ENCODE measurements at regions not wholly inside any gene's neighbourhood (a gene's known extent, or its start where the extent isn't known, plus 50 kb on each side); places are given as distances from the start of the nearest gene placed in this dataset.

DNA sequence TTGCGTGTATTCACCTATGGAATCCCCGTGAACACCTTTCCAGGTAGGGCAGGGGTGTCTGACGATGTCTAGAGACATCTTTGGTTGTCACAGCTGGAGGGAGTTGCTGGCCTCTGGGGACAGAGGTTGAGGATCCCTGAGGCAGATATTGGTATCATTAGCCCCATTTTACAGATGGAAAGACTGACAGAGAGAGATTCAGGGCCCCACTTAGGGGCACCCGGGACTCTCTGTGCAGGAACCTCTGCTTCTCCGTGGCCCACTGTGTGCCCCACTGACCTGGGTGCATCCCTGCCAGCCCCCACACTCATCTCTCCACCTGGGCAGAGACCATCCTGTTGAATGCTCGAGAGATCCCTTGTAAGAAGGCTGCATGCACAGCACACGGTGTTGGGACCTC is 111.2 kb downstream of the EDN3 start:
- no peak for ATAC-seq
- no peaks in the 10 kb centered on the region for H3K27me3 ChIP-seq (ENCODE audit: control insufficient read depth, insufficient read depth, low read length)
- Mint-ChIP-seq H3K4me1 (no peaks in the 10 kb centered on the region), H3K9me3 (no peaks in the 10 kb centered on the region), H3K36me3 (no peaks in the 10 kb centered on the region), H3K27me3 (ENCODE audit: low read depth in 2 of 2) (peaks cover 11 to 22% of the 10 kb centered on the region in 2 donors), H3K4me3 (no peak overlapping the region), H3K27ac (no peak overlapping the region)
- WGBS (ENCODE audit: insufficient coverage) = 89% methylated on average over 7 of the region's 7 CpGs
- no peak overlapping the region for H3K27ac ChIP-seq (ENCODE audit: low read length)
- no peaks in the 10 kb centered on the region for H3K36me3 ChIP-seq (ENCODE audit: control insufficient read depth, insufficient read depth, low read length)
- H3K4me3 ChIP-seq (ENCODE audit: low read length) = no peak overlapping the region
- DNase-seq = no peak
- no peaks in the 10 kb centered on the region for H3K9me3 ChIP-seq (ENCODE audit: control insufficient read depth, insufficient read depth, low read length)
- H3K4me1 ChIP-seq (ENCODE audit: control insufficient read depth, insufficient read depth, low read length) = no peaks in the 10 kb centered on the region
- TF ChIP-seq CTCF (IDR thresholded peaks at IDR 0.05) = no peak
- intact Hi-C loops (cut with micrococcal nuclease) = no loop called here

GRCh38 chr20:59412181-59412580 is 111.8 kb downstream of the EDN3 start:
- H3K4me3 ChIP-seq (ENCODE audit: low read length) = no peak overlapping the region
- H3K27me3 ChIP-seq (ENCODE audit: control insufficient read depth, insufficient read depth, low read length) = no peaks in the 10 kb centered on the region
- H3K27ac Mint-ChIP-seq = no peak overlapping the region
- no peak overlapping the region for H3K27ac ChIP-seq (ENCODE audit: low read length)
- no peaks in the 10 kb centered on the region for H3K4me1 Mint-ChIP-seq
- H3K27me3 Mint-ChIP-seq (ENCODE audit: low read depth in 2 of 2) = peaks cover 11 to 16% of the 10 kb centered on the region in 2 donors
- H3K9me3 Mint-ChIP-seq = no peaks in the 10 kb centered on the region
- no peak for DNase-seq
- intact Hi-C loops (cut with micrococcal nuclease) = no loop called here
- ATAC-seq = no peak
- H3K36me3 Mint-ChIP-seq = no peaks in the 10 kb centered on the region
- H3K4me1 ChIP-seq (ENCODE audit: control insufficient read depth, insufficient read depth, low read length) = no peaks in the 10 kb centered on the region
- H3K9me3 ChIP-seq (ENCODE audit: control insufficient read depth, insufficient read depth, low read length) = no peaks in the 10 kb centered on the region
- no peak for TF ChIP-seq CTCF (IDR thresholded peaks at IDR 0.05)
- H3K36me3 ChIP-seq (ENCODE audit: control insufficient read depth, insufficient read depth, low read length) = no peaks in the 10 kb centered on the region
- WGBS (ENCODE audit: insufficient coverage) = 82% methylated on average over 6 of the region's 6 CpGs
- H3K4me3 Mint-ChIP-seq = no peak overlapping the region

GRCh38 chr20:59412875-59413284 is 112.5 kb downstream of the EDN3 start:
- Histone ChIP-seq H3K36me3 (ENCODE audit: control insufficient read depth, insufficient read depth, low read length) (no peaks in the 10 kb centered on the region), H3K27ac (ENCODE audit: low read length) (no peak overlapping the region), H3K9me3 (ENCODE audit: control insufficient read depth, insufficient read depth, low read length) (no peaks in the 10 kb centered on the region), H3K4me3 (ENCODE audit: low read length) (no peak overlapping the region), H3K4me1 (ENCODE audit: control insufficient read depth, insufficient read depth, low read length) (no peaks in the 10 kb centered on the region), H3K27me3 (ENCODE audit: control insufficient read depth, insufficient read depth, low read length) (no peaks in the 10 kb centered on the region)
- intact Hi-C loops (cut with micrococcal nuclease) = no loop called here
- H3K9me3 Mint-ChIP-seq = no peaks in the 10 kb centered on the region
- 63% methylated on average over 6 of the region's 6 CpGs for WGBS (ENCODE audit: insufficient coverage)
- DNase-seq (no peak), ATAC-seq (no peak)
- H3K4me1 Mint-ChIP-seq = no peaks in the 10 kb centered on the region
- H3K27me3 Mint-ChIP-seq (ENCODE audit: low read depth in 2 of 2) = peaks cover 9 to 14% of the 10 kb centered on the region in 2 donors
- no peak overlapping the region for H3K27ac Mint-ChIP-seq
- no peak overlapping the region for H3K4me3 Mint-ChIP-seq
- no peak for TF ChIP-seq CTCF (IDR thresholded peaks at IDR 0.05)
- H3K36me3 Mint-ChIP-seq = no peaks in the 10 kb centered on the region

DNA sequence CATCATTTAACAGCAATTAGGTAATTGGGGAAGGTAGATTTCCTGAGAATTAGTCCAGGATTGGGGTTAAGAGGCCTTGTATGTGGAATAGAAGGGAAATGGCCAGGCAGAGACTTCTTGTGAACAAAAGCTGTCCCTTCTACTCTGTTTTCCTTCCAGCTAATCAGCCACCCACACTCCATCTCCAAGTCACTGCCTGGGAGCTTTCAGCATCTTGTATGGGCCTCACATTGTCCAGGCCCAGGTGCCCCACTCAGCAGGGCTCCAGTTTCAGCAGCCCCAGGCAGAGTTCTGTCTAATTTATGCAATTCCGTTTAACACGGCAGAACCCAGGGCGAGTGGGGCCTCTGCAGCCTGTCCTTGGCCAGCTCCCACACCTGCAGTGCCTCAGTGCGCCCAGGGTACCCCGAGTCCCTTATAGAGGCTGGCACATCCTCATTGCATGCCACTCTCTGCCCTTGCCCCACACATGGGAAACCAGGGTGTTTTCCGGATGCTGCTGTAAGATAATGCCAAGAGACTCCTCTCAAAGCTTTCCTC is 113.0 kb downstream of the EDN3 start:
- DNase-seq = no peak
- Mint-ChIP-seq H3K4me1 (no peaks in the 10 kb centered on the region), H3K27me3 (ENCODE audit: low read depth in 2 of 2) (peaks cover 3 to 11% of the 10 kb centered on the region in 2 donors), H3K36me3 (no peaks in the 10 kb centered on the region), H3K27ac (no peak overlapping the region), H3K4me3 (no peak overlapping the region), H3K9me3 (no peaks in the 10 kb centered on the region)
- no peaks in the 10 kb centered on the region for H3K4me1 ChIP-seq (ENCODE audit: control insufficient read depth, insufficient read depth, low read length)
- no peaks in the 10 kb centered on the region for H3K36me3 ChIP-seq (ENCODE audit: control insufficient read depth, insufficient read depth, low read length)
- no peak for ATAC-seq
- H3K4me3 ChIP-seq (ENCODE audit: low read length) = no peak overlapping the region
- no peak for TF ChIP-seq CTCF (IDR thresholded peaks at IDR 0.05)
- WGBS (ENCODE audit: insufficient coverage) = 86% methylated on average over 6 of the region's 6 CpGs
- H3K9me3 ChIP-seq (ENCODE audit: control insufficient read depth, insufficient read depth, low read length) = no peaks in the 10 kb centered on the region
- H3K27ac ChIP-seq (ENCODE audit: low read length) = no peak overlapping the region
- intact Hi-C loops (cut with micrococcal nuclease) = no loop called here
- no peaks in the 10 kb centered on the region for H3K27me3 ChIP-seq (ENCODE audit: control insufficient read depth, insufficient read depth, low read length)

Data from natural killer cell (primary cell).